Cardiac muscle cell (in vitro differentiated cells and primary cell): ENCODE measurements at regions not wholly inside any gene's neighbourhood (a gene's known extent, or its start where the extent isn't known, plus 50 kb on each side); places are given as distances from the start of the nearest gene placed in this dataset.
A peak's percentile ranks its signal among the peaks of the same experiment; 100 is the strongest.

Source experiments
- DNase-seq, 2 donors: peaks; one replicate each; pipeline versions ENCODE4 v3.0.0 to v3.0.0-alpha.2; 2010 to 2017; ENCODE audit warnings: low read depth in 1 of 2, low spot score in 1 of 2
- H3K27ac ChIP-seq: fragments of 200-600 bp; sonication (generic); 2 replicates; pipeline ENCODE4 v1.5.1; 2016
- H3K27me3 ChIP-seq: fragments of 200-600 bp; sonication (generic); 2 replicates; pipeline ENCODE4 v1.6.0; 2016; ENCODE audit warnings: control low read depth
- H3K36me3 ChIP-seq: fragments of 200-600 bp; sonication (generic); 2 replicates; pipeline ENCODE4 v1.5.1; 2016; ENCODE audit warnings: control low read depth
- H3K4me1 ChIP-seq: fragments of 200-600 bp; sonication (generic); 2 replicates; pipeline ENCODE4 v1.8.1; 2017; ENCODE audit warnings: low read depth, mild to moderate bottlenecking, mixed run types
- H3K4me3 ChIP-seq: fragments of 200-600 bp; sonication (generic); 2 replicates; pipeline ENCODE4 v1.5.1; 2016; ENCODE audit warnings: mild to moderate bottlenecking
- H3K9me3 ChIP-seq: fragments of 200-600 bp; sonication (generic); 2 replicates; pipeline ENCODE4 v1.5.1; 2017; ENCODE audit warnings: low read depth, mild to moderate bottlenecking, control low read depth
- CTCF ChIP-seq: IDR thresholded peaks from 2 replicates; pipeline ENCODE4 v1.5.1; 2012; ENCODE audit warnings: low read depth, mild to moderate bottlenecking, low read length

GRCh38 chr12:11509326-11509725 lies 114.0 kb upstream of the PRB2 start:
- H3K9me3 ChIP-seq: no peaks in the 10 kb centered on the region
- peaks cover 6% of the 10 kb centered on the region for H3K27me3 ChIP-seq
- no peak for TF ChIP-seq CTCF
- H3K27ac ChIP-seq: no peak overlapping the region
- H3K36me3 ChIP-seq: no peaks in the 10 kb centered on the region
- no peak for DNase-seq
- no peaks in the 10 kb centered on the region for H3K4me1 ChIP-seq
- no peak overlapping the region for H3K4me3 ChIP-seq

- H3K4me1 ChIP-seq: no peaks in the 10 kb centered on the region
- H3K27me3 ChIP-seq: no peaks in the 10 kb centered on the region
- H3K9me3 ChIP-seq: no peaks in the 10 kb centered on the region
- no peak for DNase-seq
- no peaks in the 10 kb centered on the region for H3K36me3 ChIP-seq
- no peak overlapping the region for H3K4me3 ChIP-seq
- no peak for TF ChIP-seq CTCF
- H3K27ac ChIP-seq: no peak overlapping the region
Measured at GRCh38 chr12:11510671-11511070, 115.3 kb upstream of the PRB2 start.

- Histone ChIP-seq H3K9me3 (no peaks in the 10 kb centered on the region), H3K27ac (no peak overlapping the region), H3K4me3 (no peak overlapping the region), H3K27me3 (no peaks in the 10 kb centered on the region), H3K4me1 (no peaks in the 10 kb centered on the region), H3K36me3 (no peaks in the 10 kb centered on the region)
- no peak for DNase-seq
- peak; percentile 15 for TF ChIP-seq CTCF
Measured at GRCh38 chr12:11513288-11513687, 117.9 kb upstream of the PRB2 start.

- Histone ChIP-seq H3K27me3 (no peaks in the 10 kb centered on the region), H3K27ac (no peak overlapping the region), H3K9me3 (no peaks in the 10 kb centered on the region), H3K36me3 (no peaks in the 10 kb centered on the region), H3K4me1 (no peaks in the 10 kb centered on the region), H3K4me3 (no peak overlapping the region)
- no peak for TF ChIP-seq CTCF
- DNase-seq: no peak
Measured at GRCh38 chr12:11517080-11517479, 121.7 kb upstream of the PRB2 start.

GRCh38 chr12:11524446-11524845 lies 125.0 kb upstream of the ETV6 start:
- no peaks in the 10 kb centered on the region for H3K4me1 ChIP-seq
- peak in 1 of 2 donors; percentile 2 for DNase-seq
- peaks cover 4% of the 10 kb centered on the region for H3K27me3 ChIP-seq
- H3K36me3 ChIP-seq: no peaks in the 10 kb centered on the region
- no peak overlapping the region for H3K4me3 ChIP-seq
- no peaks in the 10 kb centered on the region for H3K9me3 ChIP-seq
- no peak overlapping the region for H3K27ac ChIP-seq
- no peak for TF ChIP-seq CTCF

GRCh38 chr12:11534064-11534463 lies 115.4 kb upstream of the ETV6 start:
- no peak for DNase-seq

More at GRCh38 chr12:11534064-11534463, 115.4 kb upstream of the ETV6 start:
- TF ChIP-seq CTCF: no peak
- no peak overlapping the region for H3K4me3 ChIP-seq
- H3K27me3 ChIP-seq: peaks cover 4% of the 10 kb centered on the region
- no peak overlapping the region for H3K27ac ChIP-seq
- no peaks in the 10 kb centered on the region for H3K4me1 ChIP-seq
- H3K9me3 ChIP-seq: no peaks in the 10 kb centered on the region
- H3K36me3 ChIP-seq: no peaks in the 10 kb centered on the region
